Lower lobe of right lung (tissue), 2 donors: ENCODE measurements at regions not wholly inside any gene's neighbourhood (a gene's known extent, or its start where the extent isn't known, plus 50 kb on each side); places are given as distances from the start of the nearest gene placed in this dataset.

Experiments used
- ATAC-seq, 2 donors: fragments of 200-7000 bp; cut with Tn5 transposase; one replicate each; pipeline ENCODE4 v1.9.1; 2020 to 2022; ENCODE audit warnings: mild to moderate bottlenecking in 2 of 2, moderate library complexity in 2 of 2
- DNase-seq: peaks from one replicate; pipeline ENCODE4 v3.0.0-alpha.2; 2020
- H3K27ac ChIP-seq: fragments of 200-600 bp; one replicate; pipeline ENCODE4 v1.8.0; 2022
- H3K27me3 ChIP-seq: fragments of 200-600 bp; one replicate; pipeline ENCODE4 v1.8.0; 2022; ENCODE audit warnings: low read depth
- H3K36me3 ChIP-seq: fragments of 200-600 bp; one replicate; pipeline ENCODE4 v1.8.0; 2022; ENCODE audit warnings: mild to moderate bottlenecking
- H3K4me1 ChIP-seq: fragments of 200-600 bp; one replicate; pipeline ENCODE4 v1.8.0; 2022
- H3K4me3 ChIP-seq: fragments of 200-600 bp; one replicate; pipeline ENCODE4 v1.8.0; 2022; ENCODE audit warnings: mild to moderate bottlenecking
- H3K9me3 ChIP-seq: fragments of 200-600 bp; one replicate; pipeline ENCODE4 v1.8.0; 2022
- CTCF ChIP-seq: fragments of 200-600 bp; IDR thresholded peaks from one replicate; pipeline ENCODE4 v1.8.0; 2022; ENCODE audit warnings: antibody characterized with exemption, mild to moderate bottlenecking
- intact Hi-C: fragments of 100-400 bp; cut with DNase I; formaldehyde crosslinking; loops from one replicate; pipeline ENCODE4 v1.11.0; 2022
- donor health status: DM: no; HTN: yes; CAD: no; lungs with severe emphysema.

GRCh38 chr2:136651456-136652010 is 113.8 kb upstream of the THSD7B start:
- Histone ChIP-seq H3K27ac (no peak overlapping the region), H3K4me3 (no peak overlapping the region), H3K36me3 (no peaks in the 10 kb centered on the region), H3K9me3 (no peaks in the 10 kb centered on the region), H3K4me1 (no peaks in the 10 kb centered on the region), H3K27me3 (no peaks in the 10 kb centered on the region)
- ATAC-seq = no peak
- intact Hi-C loops = no loop called here
- DNase-seq = no peak
- TF ChIP-seq CTCF = no peak

- TF ChIP-seq CTCF = no peak
- Histone ChIP-seq H3K27ac (no peak overlapping the region), H3K36me3 (no peaks in the 10 kb centered on the region), H3K9me3 (no peaks in the 10 kb centered on the region), H3K4me1 (no peaks in the 10 kb centered on the region), H3K4me3 (no peak overlapping the region), H3K27me3 (no peaks in the 10 kb centered on the region)
- DNase-seq (no peak), ATAC-seq (no peak)
- intact Hi-C loops = no loop called here
Observed at GRCh38 chr2:136647039-136647438, 118.3 kb upstream of the THSD7B start.

GRCh38 chr2:136645236-136645828 is 120.0 kb upstream of the THSD7B start:
- Histone ChIP-seq H3K27me3 (no peaks in the 10 kb centered on the region), H3K4me3 (no peak overlapping the region), H3K36me3 (no peaks in the 10 kb centered on the region), H3K9me3 (no peaks in the 10 kb centered on the region), H3K27ac (no peak overlapping the region), H3K4me1 (no peaks in the 10 kb centered on the region)
- no peak for DNase-seq
- intact Hi-C loops = no loop called here
- no peak for ATAC-seq
- no peak for TF ChIP-seq CTCF

- H3K27me3 ChIP-seq = no peaks in the 10 kb centered on the region
- DNase-seq = no peak
- intact Hi-C loops = no loop called here
- no peaks in the 10 kb centered on the region for H3K4me1 ChIP-seq
- H3K27ac ChIP-seq = no peak overlapping the region
- no peaks in the 10 kb centered on the region for H3K9me3 ChIP-seq
- H3K36me3 ChIP-seq = no peaks in the 10 kb centered on the region
- TF ChIP-seq CTCF = no peak
- ATAC-seq = no peak
- no peak overlapping the region for H3K4me3 ChIP-seq
Observed at GRCh38 chr2:136639651-136640050, 125.7 kb upstream of the THSD7B start.

GRCh38 chr2:136638193-136638592 is 127.2 kb upstream of the THSD7B start:
- Histone ChIP-seq H3K4me1 (no peaks in the 10 kb centered on the region), H3K36me3 (no peaks in the 10 kb centered on the region), H3K27ac (no peak overlapping the region), H3K4me3 (no peak overlapping the region), H3K9me3 (no peaks in the 10 kb centered on the region), H3K27me3 (no peaks in the 10 kb centered on the region)
- TF ChIP-seq CTCF = no peak
- no peak for ATAC-seq
- DNase-seq = no peak
- intact Hi-C loops = no loop called here
